IMR-90 (cell line): ENCODE measurements at regions not wholly inside any gene's neighbourhood (a gene's known extent, or its start where the extent isn't known, plus 50 kb on each side); places are given as distances from the start of the nearest gene placed in this dataset. TPM values are rescaled to one million over a fixed set of nuclear protein-coding genes. Genes with fewer than 3 reads are reported as not detected.

Experiments used
- ATAC-seq: fragments of 200-7000 bp; cut with Tn5 transposase; 2 replicates; pipeline ENCODE4 v1.9.1; 2020; ENCODE audit warnings: low read depth, mild to moderate bottlenecking, moderate library complexity
- BruUV-seq: library from RNA; stranded (reverse); fragments of 400-500 nt; replicated peaks from 2 replicates; lab custom pipeline; 2021; lab: Mats Ljungman, UMichigan
- CTCF ChIA-PET: fragments of 300-600 bp; formaldehyde crosslinking; extraction: SDS; loops from one replicate; lab custom pipeline; 2021; ENCODE audit warnings: antibody characterized with exemption; lab: Yijun Ruan, JAX
- POLR2A ChIA-PET: fragments of 300-600 bp; sonication (Branson Sonifier 250); formaldehyde crosslinking; loops from one replicate; lab custom pipeline; 2022; ENCODE audit warnings: antibody characterized with exemption; ENCODE audit not compliant: unreplicated experiment; lab: Charles Lee
- DNase-seq: peaks from one replicate; pipeline ENCODE4 v3.0.0; 2013
- H2AFZ ChIP-seq: replicated peaks from 2 replicates; pipeline ENCODE3; 2013; ENCODE audit warnings: low read length, mild to moderate bottlenecking; ENCODE audit not compliant: poor library complexity
- H2AK5ac ChIP-seq: 2 replicates; pipeline ENCODE4 v1.6.1; 2013; ENCODE audit warnings: low read depth, low read length, inconsistent platforms
- H2AK9ac ChIP-seq: replicated peaks from 2 replicates; pipeline ENCODE3; 2013; ENCODE audit warnings: mild to moderate bottlenecking, low read depth, low read length, moderate library complexity; ENCODE audit not compliant: poor library complexity
- H2BK120ac ChIP-seq: 2 replicates; pipeline ENCODE4 v1.6.1; 2013; ENCODE audit warnings: low read depth, low read length, inconsistent platforms
- H2BK15ac ChIP-seq: 3 replicates; pipeline ENCODE4 v1.6.1; 2013; ENCODE audit warnings: low read depth, low read length, inconsistent platforms
- H2BK20ac ChIP-seq: 2 replicates; pipeline ENCODE4 v1.6.1; 2013; ENCODE audit warnings: low read depth, mild to moderate bottlenecking, inconsistent platforms, low read length, moderate library complexity
- H2BK5ac ChIP-seq: 2 replicates; pipeline ENCODE4 v1.6.1; 2013; ENCODE audit warnings: mild to moderate bottlenecking, low read depth, low read length, inconsistent platforms; ENCODE audit not compliant: poor library complexity, severe bottlenecking
- H3K14ac ChIP-seq: replicated peaks from 2 replicates; pipeline ENCODE4 v1.6.1; 2013; ENCODE audit warnings: low read depth, low read length, inconsistent platforms
- H3K18ac ChIP-seq: 2 replicates; pipeline ENCODE4 v1.6.1; 2013; ENCODE audit warnings: low read depth, low read length, control low read depth
- H3K23ac ChIP-seq: 2 replicates; pipeline ENCODE4 v1.6.1; 2013; ENCODE audit warnings: low read depth, low read length, inconsistent platforms
- H3K27ac ChIP-seq: 2 replicates; pipeline ENCODE4 v1.5.1; 2013; ENCODE audit warnings: mild to moderate bottlenecking, control low read depth, low read length; ENCODE audit not compliant: insufficient read depth
- H3K27me3 ChIP-seq: 2 replicates; pipeline ENCODE4 v1.6.1; 2013; ENCODE audit warnings: low read length; ENCODE audit not compliant: control insufficient read depth, insufficient read depth
- H3K36me3 ChIP-seq: 2 replicates; pipeline ENCODE4 v1.6.1; 2013; ENCODE audit warnings: low read length, mixed read lengths; ENCODE audit not compliant: control insufficient read depth, insufficient read depth
- H3K4ac ChIP-seq: 2 replicates; pipeline ENCODE4 v1.6.1; 2013; ENCODE audit warnings: low read depth, low read length, inconsistent platforms
- H3K4me1 ChIP-seq: 2 replicates; pipeline ENCODE4 v1.6.1; 2013; ENCODE audit warnings: low read length, mixed read lengths; ENCODE audit not compliant: control insufficient read depth, insufficient read depth
- H3K4me2 ChIP-seq: 2 replicates; pipeline ENCODE4 v1.6.1; 2013; ENCODE audit warnings: low read depth, mild to moderate bottlenecking, control low read depth, low read length, moderate library complexity
- H3K4me3 ChIP-seq: 2 replicates; pipeline ENCODE4 v1.5.1; 2013; ENCODE audit warnings: low read depth, mild to moderate bottlenecking, control low read depth, low read length, moderate library complexity; ENCODE audit not compliant: insufficient read depth
- H3K56ac ChIP-seq: 2 replicates; pipeline ENCODE4 v1.6.1; 2013; ENCODE audit warnings: low read length, inconsistent platforms; ENCODE audit not compliant: insufficient read depth; ENCODE audit errors: extremely low read depth
- H3K79me1 ChIP-seq, 2 experiments: 2 replicates each; pipeline ENCODE4 v1.6.1; 2013; ENCODE audit warnings: low read length in 2 of 2, inconsistent platforms in 1 of 2, low read depth in 1 of 2
- H3K9ac ChIP-seq: 2 replicates; pipeline ENCODE4 v1.6.1; 2013; ENCODE audit warnings: low read depth, low read length, control low read depth
- H3K9me1 ChIP-seq: 2 replicates; pipeline ENCODE4 v1.6.1; 2013; ENCODE audit warnings: low read length, inconsistent platforms; ENCODE audit not compliant: insufficient read depth
- H3K9me3 ChIP-seq: 2 replicates; pipeline ENCODE4 v1.6.1; 2013; ENCODE audit warnings: low read length; ENCODE audit not compliant: control insufficient read depth, insufficient read depth
- H4K20me1 ChIP-seq: 2 replicates; pipeline ENCODE4 v1.6.1; 2013; ENCODE audit warnings: low read length, inconsistent platforms; ENCODE audit not compliant: insufficient read depth
- H4K5ac ChIP-seq: 2 replicates; pipeline ENCODE4 v1.6.1; 2013; ENCODE audit warnings: mild to moderate bottlenecking, low read depth, low read length, control low read depth
- H4K8ac ChIP-seq, 2 experiments: 2 replicates each; pipeline ENCODE4 v1.6.1; 2013; ENCODE audit warnings: low read depth in 2 of 2, low read length in 2 of 2, control low read depth in 1 of 2, inconsistent platforms in 1 of 2
- H4K91ac ChIP-seq: 2 replicates; pipeline ENCODE4 v1.6.1; 2013; ENCODE audit warnings: low read depth, low read length, inconsistent platforms; ENCODE audit not compliant: insufficient read depth
- FOS ChIP-seq: fragments of 150-350 bp; IDR thresholded peaks from 2 replicates; pipeline ENCODE4 v1.6.1; 2016; ENCODE audit warnings: low read depth, low read length
- whole genome bisulfite sequencing, 2 experiments: methylation state at CpG; one replicate each; pipeline versions ENCODE4 v1.1.5 to v1.1.7; 2013; ENCODE audit warnings: missing lambda C conversion rate in 2 of 2; ENCODE audit not compliant: insufficient read length in 1 of 2; ENCODE audit errors: extremely low coverage in 2 of 2; 5-methylcytosine and 5-hydroxymethylcytosine counted together
- dilution Hi-C: fragments of 300-500 bp; cut with HindIII; formaldehyde crosslinking; loops from one replicate; pipeline ENCODE4 v1.14.3; 2018; ENCODE audit warnings: low sequenced_read_pairs; ENCODE audit not compliant: unreplicated experiment
- in situ Hi-C: fragments of 300-500 bp; cut with MboI; formaldehyde crosslinking; loops from 3 replicates; pipeline ENCODE4 v1.14.3; 2019; ENCODE audit warnings: low sequenced_read_pairs, inconsistent platforms, mixed read lengths
- intact Hi-C: fragments of 100-400 bp; cut with micrococcal nuclease; formaldehyde crosslinking; loops from 2 replicates; pipeline ENCODE4 v1.10.0; 2022
- microRNA-seq, 2 experiments: library from miRNA; stranded (forward) in 1 of 2; unstranded in 1 of 2; fragments of 10-50 nt in 1 of 2; fragments of <30 nt in 1 of 2; gene quantifications in 1 of 2; microRNA quantifications in 1 of 2; one replicate each; pipeline versions ENCODE3 to v1.1.0; 2013 to 2020; ENCODE audit not compliant: insufficient read depth in 1 of 2, insufficient read length in 1 of 2, unreplicated experiment in 1 of 2
- small RNA-seq, 5 experiments: library from RNA; depleted of rRNA; stranded (forward); fragments of <200 nt; gene quantifications; one replicate each; pipeline ENCODE3, GENCODE V24; 2012

GRCh38 chr11:28383456-28383855 is 275.3 kb downstream of the METTL15 start:
- Histone ChIP-seq H2BK15ac (no peak overlapping the region), H4K20me1 (no peaks in the 10 kb centered on the region), H2BK120ac (peak overlapping the region; percentile 77; the same call in 1 of the 2 replicates), H3K9ac (no peak overlapping the region), H2BK5ac (peak overlapping the region; percentile 87), H2AK9ac (no peak overlapping the region), H3K4ac (peak overlapping the region; percentile 54; the same call in 1 of the 2 replicates), H3K18ac (peak overlapping the region; percentile 95; the same call in 1 of the 2 replicates), H3K14ac (no peak overlapping the region; the same call in 1 of the 2 replicates), H2AFZ (no peak overlapping the region), H3K27me3 (no peaks in the 10 kb centered on the region), H3K23ac (peak overlapping the region; percentile 21; the same call in 1 of the 2 replicates), H2AK5ac (no peak overlapping the region), H3K4me3 (no peak overlapping the region), H3K4me2 (no peak overlapping the region), H4K91ac (no peak overlapping the region), H3K4me1 (no peaks in the 10 kb centered on the region; the same call in 1 of the 2 replicates), H4K5ac (peak overlapping the region; percentile 90; the same call in 1 of the 2 replicates), H3K9me3 (peaks cover 5% of the 10 kb centered on the region; the same call in 1 of the 2 replicates), H3K56ac (no peak overlapping the region), H2BK20ac (peak overlapping the region; percentile 80; the same call in 1 of the 2 replicates), H4K8ac (peak overlapping the region; percentile 9 to 59; a peak in 1 of 4 replicates), H3K27ac (no peak overlapping the region), H3K79me1 (0 out of 4 replicates have a peak, but pooled peaks cover 0 to 9% of the 10 kb centered on the region in 2 experiments), H3K36me3 (no peaks in the 10 kb centered on the region), H3K9me1 (0 out of 2 replicates have a peak, but pooled peaks cover 3% of the 10 kb centered on the region)
- ChIA-PET POLR2A (no interaction called here), CTCF (no interaction called here)
- intact Hi-C loops (no loop called here), in situ Hi-C loops (no loop called here), dilution Hi-C loops (no loop called here)
- peak; percentile 62 for DNase-seq
- WGBS, 2 experiments, result no CpG with 5 or more reads among the region's 1 CpG
- no peak; the same call in 1 of the 2 replicates for ATAC-seq
- no TSS peak for BruUV-seq
- TF ChIP-seq FOS, result no peak

Small RNAs in the stretch of these regions (microRNA-seq; reads per million reads assigned to microRNA genes)
- 0 reads per million in 2 experiments for gene MIR8068 (ENCODE audit: insufficient read depth in 1 of 2, insufficient read length in 1 of 2, unreplicated experiment in 1 of 2)
- not detected for gene RN7SL240P (ENCODE audit: insufficient read depth, insufficient read length)

Small RNAs in the stretch of these regions (small RNA-seq; reads per million reads assigned to genes)
- gene MIR8068, result 0 reads per million in 5 experiments
- gene RN7SL240P, result 0 reads per million in 5 experiments
